ENCODE measurements at regions not wholly inside any gene's neighbourhood (a gene's known extent, or its start where the extent isn't known, plus 50 kb on each side); places are given as distances from the start of the nearest gene placed in this dataset.
"Not testable (repeated sequence)": the region's sequence is repeated elsewhere in the genome, so short reads cannot be mapped to it uniquely, and the experiment has no call there.

- no peak for DNase-seq
Observed at GRCh38 chr7:81211934-81212320, 293.1 kb upstream of the SEMA3C start.

- DNase-seq: no peak
Observed at GRCh38 chr7:81211204-81211933, 292.5 kb upstream of the SEMA3C start.

GRCh38 chr7:81210137-81211064 lies 291.6 kb upstream of the SEMA3C start:
- no peak for DNase-seq

GRCh38 chr7:81209059-81209458 lies 290.2 kb upstream of the SEMA3C start:
- DNase-seq: no peak

- no peak for DNase-seq
Observed at GRCh38 chr7:81207801-81208200, 288.9 kb upstream of the SEMA3C start.

- DNase-seq: no peak
Observed at GRCh38 chr7:81206667-81207360, 288.0 kb upstream of the SEMA3C start.

- DNase-seq: no peak
Observed at GRCh38 chr7:81206217-81206616, 287.4 kb upstream of the SEMA3C start.

- no peak for DNase-seq
Observed at GRCh38 chr7:81201188-81201587, 282.3 kb upstream of the SEMA3C start.

GRCh38 chr7:81198766-81199165 lies 279.9 kb upstream of the SEMA3C start:
- DNase-seq: no peak

- no peak for DNase-seq
Observed at GRCh38 chr7:81197266-81197665, 278.4 kb upstream of the SEMA3C start.

- no peak for DNase-seq
Observed at GRCh38 chr7:81195033-81195432, 276.2 kb upstream of the SEMA3C start.

- no peak for DNase-seq
Observed at GRCh38 chr7:81190997-81191768, 272.3 kb upstream of the SEMA3C start.

- DNase-seq: no peak
Observed at GRCh38 chr7:81187753-81188152, 268.9 kb upstream of the SEMA3C start.

GRCh38 chr7:81186691-81187090 lies 267.8 kb upstream of the SEMA3C start:
- no peak for DNase-seq

GRCh38 chr7:81185072-81185471 lies 266.2 kb upstream of the SEMA3C start:
- no peak for DNase-seq

- DNase-seq: no peak
Observed at GRCh38 chr7:81183326-81183725, 264.5 kb upstream of the SEMA3C start.

- DNase-seq: not testable (repeated sequence)
Observed at GRCh38 chr7:81182056-81182455, 263.2 kb upstream of the SEMA3C start.

GRCh38 chr7:81181066-81181465 lies 262.2 kb upstream of the SEMA3C start:
- DNase-seq: no peak

GRCh38 chr7:81180573-81180972 lies 261.7 kb upstream of the SEMA3C start:
- DNase-seq: no peak

- DNase-seq: no peak
Observed at GRCh38 chr7:81175275-81175940, 256.6 kb upstream of the SEMA3C start.

- DNase-seq: no peak
Observed at GRCh38 chr7:81173766-81174281, 255.0 kb upstream of the SEMA3C start.

- no peak for DNase-seq
Observed at GRCh38 chr7:81170291-81170690, 251.4 kb upstream of the SEMA3C start.

Measured in DMS153 (cell line).